ENCODE measurements at regions not wholly inside any gene's neighbourhood (a gene's known extent, or its start where the extent isn't known, plus 50 kb on each side); places are given as distances from the start of the nearest gene placed in this dataset.

DNA sequence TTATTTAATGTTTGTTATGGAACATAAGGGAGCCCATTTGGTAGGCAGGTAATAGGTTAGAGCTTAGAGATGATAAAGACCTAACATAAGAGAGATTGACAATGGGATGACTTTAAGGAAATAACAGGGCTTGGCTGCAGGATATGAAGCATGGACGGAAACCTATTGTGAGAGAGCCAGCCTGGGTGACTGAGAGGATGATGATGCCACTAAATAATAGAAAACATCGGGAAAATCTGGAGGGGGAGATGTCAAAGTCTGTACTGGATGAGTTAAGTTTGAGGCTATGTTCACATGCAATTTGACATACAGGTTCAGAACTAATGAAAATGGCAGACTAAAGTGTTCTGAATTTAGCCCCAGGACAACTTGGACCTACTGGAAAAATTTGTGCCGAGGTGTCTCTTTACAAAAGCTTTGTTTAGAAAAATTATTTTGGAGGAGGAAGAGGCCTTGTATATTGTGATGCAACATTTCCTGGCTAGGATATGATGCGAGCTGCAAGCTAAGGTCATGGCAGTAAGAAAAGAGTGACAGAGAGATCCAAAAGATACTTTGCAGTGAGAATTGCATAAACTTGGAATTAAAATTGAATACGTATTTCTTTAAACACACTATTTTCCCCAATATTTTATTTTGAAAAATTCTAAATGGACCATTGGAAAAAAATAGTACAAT lies 339.3 kb upstream of the PLET1 start:
- H3K27me3 ChIP-seq (ENCODE audit: control insufficient read depth, insufficient read depth, low read length) = no peaks in the 10 kb centered on the region
- TF ChIP-seq CTCF (IDR thresholded peaks at IDR 0.05; ENCODE audit: insufficient read depth, low read length, poor library complexity, severe bottlenecking) = no peak
- H3K36me3 ChIP-seq (ENCODE audit: control insufficient read depth, insufficient read depth, low read length) = no peaks in the 10 kb centered on the region
- H3K4me3 ChIP-seq (ENCODE audit: low read depth, low read length) = no peak overlapping the region
- no peak for DNase-seq (ENCODE audit: low read depth)

- Histone ChIP-seq H3K27me3 (ENCODE audit: control insufficient read depth, insufficient read depth, low read length) (no peaks in the 10 kb centered on the region), H3K4me3 (ENCODE audit: low read depth, low read length) (no peak overlapping the region), H3K36me3 (ENCODE audit: control insufficient read depth, insufficient read depth, low read length) (no peaks in the 10 kb centered on the region)
- TF ChIP-seq CTCF (IDR thresholded peaks at IDR 0.05; ENCODE audit: insufficient read depth, low read length, poor library complexity, severe bottlenecking) = no peak
- DNase-seq (ENCODE audit: low read depth) = no peak
These were observed 344.5 kb upstream of the PLET1 start for GRCh38 chr11:112605093-112605666.

- DNase-seq (ENCODE audit: low read depth) = no peak
- no peak for TF ChIP-seq CTCF (IDR thresholded peaks at IDR 0.05; ENCODE audit: insufficient read depth, low read length, poor library complexity, severe bottlenecking)
- no peaks in the 10 kb centered on the region for H3K36me3 ChIP-seq (ENCODE audit: control insufficient read depth, insufficient read depth, low read length)
- H3K4me3 ChIP-seq (ENCODE audit: low read depth, low read length) = no peak overlapping the region
- H3K27me3 ChIP-seq (ENCODE audit: control insufficient read depth, insufficient read depth, low read length) = no peaks in the 10 kb centered on the region
These were observed 346.0 kb upstream of the PLET1 start for GRCh38 chr11:112606656-112607055.

GRCh38 chr11:112608509-112608908 lies 347.8 kb upstream of the PLET1 start:
- DNase-seq (ENCODE audit: low read depth) = no peak
- no peak for TF ChIP-seq CTCF (IDR thresholded peaks at IDR 0.05; ENCODE audit: insufficient read depth, low read length, poor library complexity, severe bottlenecking)
- no peaks in the 10 kb centered on the region for H3K27me3 ChIP-seq (ENCODE audit: control insufficient read depth, insufficient read depth, low read length)
- no peak overlapping the region for H3K4me3 ChIP-seq (ENCODE audit: low read depth, low read length)
- no peaks in the 10 kb centered on the region for H3K36me3 ChIP-seq (ENCODE audit: control insufficient read depth, insufficient read depth, low read length)

DNA sequence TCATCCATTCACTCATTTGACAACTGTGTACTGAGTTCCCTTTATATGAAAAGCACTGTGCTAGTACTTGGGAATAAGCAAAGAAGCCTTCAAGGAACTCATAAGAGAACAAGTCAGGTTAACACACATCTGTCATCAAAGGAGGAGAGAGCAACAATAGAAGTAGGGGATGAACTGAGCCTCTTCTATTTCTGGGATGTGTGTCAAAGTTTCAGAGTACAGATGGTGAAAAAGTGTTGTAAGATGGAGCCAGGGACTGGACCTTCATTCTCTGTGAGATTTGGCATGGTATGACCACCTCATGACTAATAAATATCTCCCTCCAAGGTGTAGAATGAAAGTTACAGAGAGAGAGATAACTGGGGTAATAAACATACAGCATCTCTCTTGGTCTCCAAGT lies 349.8 kb upstream of the PLET1 start:
- Histone ChIP-seq H3K4me3 (ENCODE audit: low read depth, low read length) (no peak overlapping the region), H3K36me3 (ENCODE audit: control insufficient read depth, insufficient read depth, low read length) (no peaks in the 10 kb centered on the region), H3K27me3 (ENCODE audit: control insufficient read depth, insufficient read depth, low read length) (no peaks in the 10 kb centered on the region)
- no peak for TF ChIP-seq CTCF (IDR thresholded peaks at IDR 0.05; ENCODE audit: insufficient read depth, low read length, poor library complexity, severe bottlenecking)
- no peak for DNase-seq (ENCODE audit: low read depth)
